Lower leg skin (tissue), 3 donors: ENCODE measurements at regions not wholly inside any gene's neighbourhood (a gene's known extent, or its start where the extent isn't known, plus 50 kb on each side); places are given as distances from the start of the nearest gene placed in this dataset.
"Not testable (repeated sequence)": the region's sequence is repeated elsewhere in the genome, so short reads cannot be mapped to it uniquely, and the experiment has no call there.

ENCODE experiments used
- POLR2A ChIP-seq, 2 donors: fragments of 450-650 bp; IDR thresholded peaks; one replicate each; pipeline ENCODE4 v1.6.1; 2016 to 2017; ENCODE audit warnings: antibody characterized with exemption in 2 of 2, mild to moderate bottlenecking in 1 of 2, moderate library complexity in 1 of 2
- TF ChIP-seq, protein P1 (sequence below), 3 donors: fragments of 450-650 bp; IDR thresholded peaks; one replicate each; pipeline ENCODE4 v1.5.1; 2016; ENCODE audit warnings: antibody characterized with exemption in 3 of 3, mild to moderate bottlenecking in 3 of 3, moderate library complexity in 2 of 3

DNA sequence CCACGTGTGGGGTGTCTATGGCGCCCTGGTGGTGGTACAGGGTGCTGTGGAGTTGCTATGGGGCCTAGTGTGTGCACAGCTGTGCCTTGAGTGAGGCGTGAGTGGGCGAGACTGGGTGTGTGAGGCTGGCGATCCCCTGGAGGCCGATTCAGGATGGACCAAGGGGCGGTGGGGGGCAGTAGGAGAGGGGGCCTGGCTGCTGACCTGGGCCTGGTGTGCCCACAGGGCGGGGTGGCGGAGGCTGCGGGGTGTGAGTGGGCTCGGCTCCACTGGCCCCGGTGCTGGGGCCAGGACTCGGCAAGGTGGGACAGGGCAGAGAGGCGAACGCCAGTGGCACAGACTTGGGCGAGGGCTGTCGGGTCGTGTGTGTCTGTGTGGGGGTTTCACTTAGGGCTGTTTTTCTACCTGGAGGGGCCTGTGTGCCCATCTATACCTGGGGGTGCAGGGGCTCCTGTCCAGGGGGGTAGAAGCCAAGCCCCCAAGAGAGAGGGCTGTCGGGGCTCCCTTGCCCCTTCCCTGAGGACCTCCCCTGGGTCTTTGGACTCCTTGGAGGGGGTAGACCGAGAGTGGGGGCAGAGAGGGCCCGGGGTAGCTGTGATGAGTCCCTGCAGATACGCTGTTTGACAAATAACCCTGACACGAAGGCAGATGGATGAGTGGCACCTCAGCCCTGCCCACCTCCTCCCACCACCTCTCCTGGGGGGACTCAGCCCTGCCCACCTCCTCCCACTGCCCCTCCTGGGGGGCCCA lies 194.6 kb downstream of the TMEM121 start:
- TF ChIP-seq, protein P1, sequence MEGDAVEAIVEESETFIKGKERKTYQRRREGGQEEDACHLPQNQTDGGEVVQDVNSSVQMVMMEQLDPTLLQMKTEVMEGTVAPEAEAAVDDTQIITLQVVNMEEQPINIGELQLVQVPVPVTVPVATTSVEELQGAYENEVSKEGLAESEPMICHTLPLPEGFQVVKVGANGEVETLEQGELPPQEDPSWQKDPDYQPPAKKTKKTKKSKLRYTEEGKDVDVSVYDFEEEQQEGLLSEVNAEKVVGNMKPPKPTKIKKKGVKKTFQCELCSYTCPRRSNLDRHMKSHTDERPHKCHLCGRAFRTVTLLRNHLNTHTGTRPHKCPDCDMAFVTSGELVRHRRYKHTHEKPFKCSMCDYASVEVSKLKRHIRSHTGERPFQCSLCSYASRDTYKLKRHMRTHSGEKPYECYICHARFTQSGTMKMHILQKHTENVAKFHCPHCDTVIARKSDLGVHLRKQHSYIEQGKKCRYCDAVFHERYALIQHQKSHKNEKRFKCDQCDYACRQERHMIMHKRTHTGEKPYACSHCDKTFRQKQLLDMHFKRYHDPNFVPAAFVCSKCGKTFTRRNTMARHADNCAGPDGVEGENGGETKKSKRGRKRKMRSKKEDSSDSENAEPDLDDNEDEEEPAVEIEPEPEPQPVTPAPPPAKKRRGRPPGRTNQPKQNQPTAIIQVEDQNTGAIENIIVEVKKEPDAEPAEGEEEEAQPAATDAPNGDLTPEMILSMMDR (IDR thresholded peaks at IDR 0.05): not testable (repeated sequence)
- not testable (repeated sequence) for TF ChIP-seq POLR2A (IDR thresholded peaks at IDR 0.05)
